ENCODE measurements at regions not wholly inside any gene's neighbourhood (a gene's known extent, or its start where the extent isn't known, plus 50 kb on each side); places are given as distances from the start of the nearest gene placed in this dataset.

DNA sequence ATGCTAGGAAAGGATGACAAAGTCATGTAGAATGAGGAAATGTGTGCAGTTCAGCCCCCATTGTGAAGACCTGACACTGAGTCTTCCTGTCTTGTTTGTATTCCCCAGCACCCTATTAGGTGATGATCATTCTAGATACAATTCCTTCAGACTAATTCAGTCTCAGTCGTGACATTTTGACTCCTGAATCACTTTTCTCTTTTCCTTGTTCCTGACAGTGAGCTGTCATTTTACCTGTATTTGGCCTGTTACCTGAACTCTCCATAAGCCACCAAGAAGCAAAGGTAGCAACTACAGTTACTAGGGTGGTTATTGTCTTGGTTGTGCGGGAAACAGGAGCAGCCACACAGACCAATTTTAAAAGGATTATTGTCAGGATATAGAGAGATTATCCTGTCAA, 111.4 kb upstream of the TAC1 start:
- no peak for TF ChIP-seq POLR2A (IDR thresholded peaks at IDR 0.05)
- no peak for TF ChIP-seq POLR2AphosphoS5 (IDR thresholded peaks at IDR 0.05)
- no peak for TF ChIP-seq EP300 (IDR thresholded peaks at IDR 0.05)
- TF ChIP-seq, protein P1, sequence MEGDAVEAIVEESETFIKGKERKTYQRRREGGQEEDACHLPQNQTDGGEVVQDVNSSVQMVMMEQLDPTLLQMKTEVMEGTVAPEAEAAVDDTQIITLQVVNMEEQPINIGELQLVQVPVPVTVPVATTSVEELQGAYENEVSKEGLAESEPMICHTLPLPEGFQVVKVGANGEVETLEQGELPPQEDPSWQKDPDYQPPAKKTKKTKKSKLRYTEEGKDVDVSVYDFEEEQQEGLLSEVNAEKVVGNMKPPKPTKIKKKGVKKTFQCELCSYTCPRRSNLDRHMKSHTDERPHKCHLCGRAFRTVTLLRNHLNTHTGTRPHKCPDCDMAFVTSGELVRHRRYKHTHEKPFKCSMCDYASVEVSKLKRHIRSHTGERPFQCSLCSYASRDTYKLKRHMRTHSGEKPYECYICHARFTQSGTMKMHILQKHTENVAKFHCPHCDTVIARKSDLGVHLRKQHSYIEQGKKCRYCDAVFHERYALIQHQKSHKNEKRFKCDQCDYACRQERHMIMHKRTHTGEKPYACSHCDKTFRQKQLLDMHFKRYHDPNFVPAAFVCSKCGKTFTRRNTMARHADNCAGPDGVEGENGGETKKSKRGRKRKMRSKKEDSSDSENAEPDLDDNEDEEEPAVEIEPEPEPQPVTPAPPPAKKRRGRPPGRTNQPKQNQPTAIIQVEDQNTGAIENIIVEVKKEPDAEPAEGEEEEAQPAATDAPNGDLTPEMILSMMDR (IDR thresholded peaks at IDR 0.05): no peak
- intact Hi-C loops (cut with DNase I): no loop called here
- 85 to 89% methylated on average over 2 of the region's 2 CpGs for WGBS, 2 donors

DNA sequence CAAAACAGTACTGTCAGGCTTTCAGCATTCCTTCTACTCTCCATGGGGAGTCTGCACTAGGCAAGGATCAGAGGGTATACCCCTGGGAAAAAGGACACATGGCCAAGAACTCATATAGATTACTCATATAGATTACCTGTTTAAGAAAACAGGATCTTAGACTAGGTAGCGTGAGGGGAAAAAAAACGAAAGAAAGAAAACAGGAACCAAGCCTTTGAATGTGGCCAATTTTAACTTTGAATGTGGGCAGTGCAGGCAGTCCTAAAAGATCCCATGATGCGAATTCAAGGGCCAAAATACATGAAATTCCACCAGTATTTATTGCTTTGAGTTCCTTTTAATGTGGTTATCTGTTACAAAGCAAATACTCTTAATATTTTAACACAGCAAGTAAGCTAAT, 108.6 kb upstream of the TAC1 start:
- Histone ChIP-seq H3K27me3 (no peaks in the 10 kb centered on the region), H3K4me3 (no peak overlapping the region), H3K27ac (no peak overlapping the region), H3K4me1 (no peaks in the 10 kb centered on the region), H3K36me3 (no peaks in the 10 kb centered on the region), H3K9me3 (no peaks in the 10 kb centered on the region)
- WGBS, 2 donors: 53 to 83% methylated on average over 3 of the region's 3 CpGs
- DNase-seq: no peak
- intact Hi-C loops (cut with DNase I): no loop called here
- TF ChIP-seq EP300 (IDR thresholded peaks at IDR 0.05) (no peak), POLR2AphosphoS5 (IDR thresholded peaks at IDR 0.05) (no peak), POLR2A (IDR thresholded peaks at IDR 0.05) (no peak)
- TF ChIP-seq, protein P1 (IDR thresholded peaks at IDR 0.05): no peak

More for the DNA sequence above, 111.4 kb upstream of the TAC1 start:
- no peak for DNase-seq
- Histone ChIP-seq H3K9me3 (no peaks in the 10 kb centered on the region), H3K36me3 (no peaks in the 10 kb centered on the region), H3K27me3 (no peaks in the 10 kb centered on the region), H3K27ac (no peak overlapping the region), H3K4me3 (no peak overlapping the region), H3K4me1 (no peaks in the 10 kb centered on the region)

DNA sequence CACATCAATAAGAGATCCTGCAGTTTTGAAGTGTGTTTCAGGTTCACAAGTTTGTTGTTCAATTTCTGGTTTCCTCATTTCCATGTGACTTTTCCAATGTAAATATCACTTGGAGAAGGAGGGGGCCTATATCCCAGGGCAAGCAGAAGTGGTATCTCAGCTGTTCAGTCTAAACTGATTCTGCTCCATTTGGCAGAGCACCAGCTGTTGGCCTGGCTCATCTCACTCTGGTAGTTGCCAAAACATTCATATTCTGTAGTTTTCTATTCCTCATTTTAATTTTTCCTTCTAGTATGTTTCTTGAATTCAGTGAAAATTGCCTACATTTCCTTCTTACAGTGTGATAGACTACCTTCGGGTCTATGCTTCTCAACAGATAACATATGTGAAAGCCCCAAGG, 101.8 kb upstream of the TAC1 start:
- WGBS, 2 donors: 93 to 96% methylated on average over 1 of the region's 1 CpG
- TF ChIP-seq EP300 (IDR thresholded peaks at IDR 0.05): no peak
- TF ChIP-seq POLR2AphosphoS5 (IDR thresholded peaks at IDR 0.05): no peak
- TF ChIP-seq, protein P1 (IDR thresholded peaks at IDR 0.05): no peak
- no peak for TF ChIP-seq POLR2A (IDR thresholded peaks at IDR 0.05)
- Histone ChIP-seq H3K9me3 (no peaks in the 10 kb centered on the region), H3K4me1 (no peaks in the 10 kb centered on the region), H3K36me3 (no peaks in the 10 kb centered on the region), H3K27me3 (no peaks in the 10 kb centered on the region), H3K4me3 (no peak overlapping the region), H3K27ac (no peak overlapping the region)
- intact Hi-C loops (cut with DNase I): no loop called here
- DNase-seq: no peak

DNA sequence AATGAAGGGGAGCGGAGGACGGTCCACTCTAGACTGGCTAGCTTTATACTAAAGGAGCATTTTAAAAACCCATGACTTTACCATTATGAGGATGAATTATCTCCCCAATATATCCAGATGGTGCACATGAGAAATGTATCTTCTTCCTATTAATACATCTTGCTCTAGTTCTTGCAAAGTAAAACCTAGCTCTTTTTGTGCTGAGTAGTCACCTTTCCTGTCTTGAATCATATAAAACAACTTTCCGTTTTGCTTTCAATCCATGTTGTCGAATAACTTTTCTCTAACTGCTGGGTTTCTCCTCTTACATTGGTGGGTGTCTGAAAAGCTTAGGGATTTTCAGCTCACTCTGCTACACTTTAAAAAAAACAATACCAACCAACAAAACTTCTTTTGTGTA, 96.3 kb upstream of the TAC1 start:
- intact Hi-C loops (cut with DNase I): no loop called here
- no peaks in the 10 kb centered on the region for H3K27me3 ChIP-seq
- no peak overlapping the region for H3K27ac ChIP-seq
- TF ChIP-seq, protein P1 (IDR thresholded peaks at IDR 0.05): no peak
- no peak for TF ChIP-seq POLR2A (IDR thresholded peaks at IDR 0.05)
- TF ChIP-seq EP300 (IDR thresholded peaks at IDR 0.05): no peak
- TF ChIP-seq POLR2AphosphoS5 (IDR thresholded peaks at IDR 0.05): no peak
- H3K36me3 ChIP-seq: no peaks in the 10 kb centered on the region
- no peak for DNase-seq
- no peaks in the 10 kb centered on the region for H3K9me3 ChIP-seq
- no peak overlapping the region for H3K4me3 ChIP-seq
- H3K4me1 ChIP-seq: no peaks in the 10 kb centered on the region
- WGBS, 2 donors: 92% methylated on average over 4 of the region's 4 CpGs

DNA sequence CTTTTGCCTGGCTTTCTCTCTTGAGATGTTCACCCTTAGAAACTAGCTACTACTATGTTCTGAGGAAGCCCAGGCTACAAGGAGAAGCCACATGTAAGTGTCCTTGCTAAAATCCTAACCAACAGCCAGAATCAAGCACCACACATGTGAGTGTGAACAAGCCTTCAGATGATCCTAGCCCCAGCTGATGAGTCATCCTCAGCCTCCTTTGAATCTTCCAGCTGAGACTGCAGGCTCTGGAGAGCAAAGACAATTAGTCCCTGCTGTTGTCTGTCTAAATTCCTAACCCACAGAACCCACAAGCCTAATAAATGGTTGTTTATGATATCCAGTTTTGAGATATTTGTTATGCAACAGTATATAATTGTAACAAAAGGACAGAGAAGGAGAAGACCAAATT, 92.8 kb upstream of the TAC1 start:
- Histone ChIP-seq H3K36me3 (no peaks in the 10 kb centered on the region), H3K27me3 (no peaks in the 10 kb centered on the region), H3K4me1 (no peaks in the 10 kb centered on the region), H3K9me3 (no peaks in the 10 kb centered on the region), H3K27ac (no peak overlapping the region), H3K4me3 (no peak overlapping the region)
- intact Hi-C loops (cut with DNase I): no loop called here
- no peak for DNase-seq
- TF ChIP-seq, protein P1 (IDR thresholded peaks at IDR 0.05): no peak
- TF ChIP-seq POLR2AphosphoS5 (IDR thresholded peaks at IDR 0.05) (no peak), EP300 (IDR thresholded peaks at IDR 0.05) (no peak), POLR2A (IDR thresholded peaks at IDR 0.05) (no peak)

Data from sigmoid colon (tissue), 6 donors.